ENCODE measurements at regions not wholly inside any gene's neighbourhood (a gene's known extent, or its start where the extent isn't known, plus 50 kb on each side); places are given as distances from the start of the nearest gene placed in this dataset.

GRCh38 chr6:88459643-88460042 is 293.5 kb upstream of the CNR1 start:
- H2AFZ ChIP-seq = no peak overlapping the region
- no peaks in the 10 kb centered on the region for H3K9me3 ChIP-seq (ENCODE audit: insufficient read depth, low read depth)
- H3K9me2 ChIP-seq (ENCODE audit: insufficient read depth) = no peaks in the 10 kb centered on the region
- BruUV-seq (replicated peaks) = no TSS peak
- H3K4me2 ChIP-seq = no peak overlapping the region
- no peak overlapping the region for H3K4me3 ChIP-seq
- H3F3A ChIP-seq (ENCODE audit: insufficient read depth, low read depth) = no peaks in the 10 kb centered on the region
- intact Hi-C loops (cut with micrococcal nuclease; ENCODE audit: unreplicated experiment) = no loop called here
- H3K27ac ChIP-seq = no peak overlapping the region
- no peaks in the 10 kb centered on the region for H3K79me2 ChIP-seq (ENCODE audit: low read depth)
- H3K36me3 ChIP-seq (ENCODE audit: low read depth) = no peaks in the 10 kb centered on the region
- ChIA-PET POLR2A (ENCODE audit: unreplicated experiment) (no interaction called here), CTCF (no interaction called here)
- peaks cover under 1% of the 10 kb centered on the region; the same call in 1 of the 2 replicates for H3K27me3 ChIP-seq (ENCODE audit: insufficient read depth, low read depth)
- H4K20me1 ChIP-seq (ENCODE audit: insufficient read depth) = no peaks in the 10 kb centered on the region
- TF ChIP-seq EZH2 (IDR thresholded peaks at IDR 0.05; ENCODE audit: low read depth) = no peak
- TF ChIP-seq, protein P1, sequence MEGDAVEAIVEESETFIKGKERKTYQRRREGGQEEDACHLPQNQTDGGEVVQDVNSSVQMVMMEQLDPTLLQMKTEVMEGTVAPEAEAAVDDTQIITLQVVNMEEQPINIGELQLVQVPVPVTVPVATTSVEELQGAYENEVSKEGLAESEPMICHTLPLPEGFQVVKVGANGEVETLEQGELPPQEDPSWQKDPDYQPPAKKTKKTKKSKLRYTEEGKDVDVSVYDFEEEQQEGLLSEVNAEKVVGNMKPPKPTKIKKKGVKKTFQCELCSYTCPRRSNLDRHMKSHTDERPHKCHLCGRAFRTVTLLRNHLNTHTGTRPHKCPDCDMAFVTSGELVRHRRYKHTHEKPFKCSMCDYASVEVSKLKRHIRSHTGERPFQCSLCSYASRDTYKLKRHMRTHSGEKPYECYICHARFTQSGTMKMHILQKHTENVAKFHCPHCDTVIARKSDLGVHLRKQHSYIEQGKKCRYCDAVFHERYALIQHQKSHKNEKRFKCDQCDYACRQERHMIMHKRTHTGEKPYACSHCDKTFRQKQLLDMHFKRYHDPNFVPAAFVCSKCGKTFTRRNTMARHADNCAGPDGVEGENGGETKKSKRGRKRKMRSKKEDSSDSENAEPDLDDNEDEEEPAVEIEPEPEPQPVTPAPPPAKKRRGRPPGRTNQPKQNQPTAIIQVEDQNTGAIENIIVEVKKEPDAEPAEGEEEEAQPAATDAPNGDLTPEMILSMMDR (conservative IDR thresholded peaks at IDR 0.05) = no peak
- no peaks in the 10 kb centered on the region for H3K4me1 ChIP-seq (replicated peaks; ENCODE audit: insufficient read depth)
- no peak for DNase-seq

GRCh38 chr6:88459189-88459588 is 293.0 kb upstream of the CNR1 start:
- H3K9me2 ChIP-seq (ENCODE audit: insufficient read depth) = no peaks in the 10 kb centered on the region
- no peaks in the 10 kb centered on the region for H4K20me1 ChIP-seq (ENCODE audit: insufficient read depth)
- DNase-seq = no peak
- H3K36me3 ChIP-seq (ENCODE audit: low read depth) = no peaks in the 10 kb centered on the region
- no peaks in the 10 kb centered on the region; the same call in 1 of the 2 replicates for H3K27me3 ChIP-seq (ENCODE audit: insufficient read depth, low read depth)
- ChIA-PET POLR2A (ENCODE audit: unreplicated experiment) (no interaction called here), CTCF (no interaction called here)
- H3F3A ChIP-seq (ENCODE audit: insufficient read depth, low read depth) = no peaks in the 10 kb centered on the region
- H2AFZ ChIP-seq = no peak overlapping the region
- H3K4me1 ChIP-seq (replicated peaks; ENCODE audit: insufficient read depth) = no peaks in the 10 kb centered on the region
- no peak overlapping the region for H3K27ac ChIP-seq
- intact Hi-C loops (cut with micrococcal nuclease; ENCODE audit: unreplicated experiment) = no loop called here
- TF ChIP-seq, protein P1 (conservative IDR thresholded peaks at IDR 0.05) = no peak
- TF ChIP-seq EZH2 (IDR thresholded peaks at IDR 0.05; ENCODE audit: low read depth) = no peak
- H3K9me3 ChIP-seq (ENCODE audit: insufficient read depth, low read depth) = no peaks in the 10 kb centered on the region
- H3K79me2 ChIP-seq (ENCODE audit: low read depth) = no peaks in the 10 kb centered on the region
- no peak overlapping the region for H3K4me3 ChIP-seq
- no TSS peak for BruUV-seq (replicated peaks)
- no peak overlapping the region for H3K4me2 ChIP-seq

DNA sequence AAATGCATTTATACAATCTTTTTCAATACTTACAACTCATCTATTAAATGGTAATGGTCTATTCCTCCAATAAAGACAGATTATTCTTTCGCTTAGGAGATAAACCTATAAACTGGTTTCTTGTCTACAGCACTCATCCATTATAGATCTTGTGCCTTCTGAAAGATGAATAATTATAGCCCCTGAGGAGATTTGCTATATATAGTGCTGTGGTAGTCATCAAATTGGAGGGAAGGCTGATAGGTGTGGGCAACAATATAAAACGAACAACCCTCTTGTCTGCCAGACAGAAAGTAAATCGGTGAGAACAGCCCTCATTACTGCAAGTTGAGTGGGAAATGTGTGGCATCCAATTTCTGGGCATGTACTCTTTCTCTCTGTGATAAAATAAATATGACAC is 292.5 kb upstream of the CNR1 start:
- no peak for DNase-seq
- no peak for TF ChIP-seq EZH2 (IDR thresholded peaks at IDR 0.05; ENCODE audit: low read depth)
- TF ChIP-seq, protein P1 (conservative IDR thresholded peaks at IDR 0.05) = no peak
- Histone ChIP-seq H3K79me2 (ENCODE audit: low read depth) (no peaks in the 10 kb centered on the region), H3K4me3 (no peak overlapping the region), H3K36me3 (ENCODE audit: low read depth) (no peaks in the 10 kb centered on the region), H3K4me1 (replicated peaks; ENCODE audit: insufficient read depth) (no peaks in the 10 kb centered on the region), H3K9me3 (ENCODE audit: insufficient read depth, low read depth) (no peaks in the 10 kb centered on the region), H2AFZ (no peak overlapping the region), H3K27me3 (ENCODE audit: insufficient read depth, low read depth) (no peaks in the 10 kb centered on the region; the same call in 1 of the 2 replicates), H3K4me2 (no peak overlapping the region), H3K27ac (no peak overlapping the region), H4K20me1 (ENCODE audit: insufficient read depth) (no peaks in the 10 kb centered on the region), H3K9me2 (ENCODE audit: insufficient read depth) (no peaks in the 10 kb centered on the region), H3F3A (ENCODE audit: insufficient read depth, low read depth) (no peaks in the 10 kb centered on the region)
- CTCF ChIA-PET = no interaction called here
- BruUV-seq (replicated peaks) = no TSS peak
- intact Hi-C loops (cut with micrococcal nuclease; ENCODE audit: unreplicated experiment) = no loop called here
- POLR2A ChIA-PET (ENCODE audit: unreplicated experiment) = no interaction called here
